ENCODE measurements at regions not wholly inside any gene's neighbourhood (a gene's known extent, or its start where the extent isn't known, plus 50 kb on each side); places are given as distances from the start of the nearest gene placed in this dataset.

DNA sequence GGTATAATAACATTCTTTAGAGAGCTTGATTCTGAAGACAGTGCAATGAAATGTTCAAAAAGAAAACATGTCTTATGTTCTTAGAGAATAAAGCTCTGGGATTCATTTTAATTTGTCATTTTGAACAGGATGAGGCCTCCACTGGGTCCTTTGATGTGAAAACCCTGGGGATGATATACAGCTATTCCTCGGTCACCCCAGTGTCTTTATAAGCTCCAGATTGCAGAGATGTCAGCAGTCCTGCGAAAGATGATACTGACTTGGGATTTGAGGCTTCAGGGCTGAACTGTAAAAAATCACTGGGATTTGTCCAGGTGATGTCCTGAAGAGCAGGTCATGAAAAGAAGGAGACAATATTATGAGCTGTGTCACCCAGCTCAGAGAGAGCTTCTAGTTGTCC, 529.7 kb upstream of the ZNF608 start:
- H3K4me1 Mint-ChIP-seq (ENCODE audit: low read depth, unreplicated experiment), result peaks cover 8% of the 10 kb centered on the region

DNA sequence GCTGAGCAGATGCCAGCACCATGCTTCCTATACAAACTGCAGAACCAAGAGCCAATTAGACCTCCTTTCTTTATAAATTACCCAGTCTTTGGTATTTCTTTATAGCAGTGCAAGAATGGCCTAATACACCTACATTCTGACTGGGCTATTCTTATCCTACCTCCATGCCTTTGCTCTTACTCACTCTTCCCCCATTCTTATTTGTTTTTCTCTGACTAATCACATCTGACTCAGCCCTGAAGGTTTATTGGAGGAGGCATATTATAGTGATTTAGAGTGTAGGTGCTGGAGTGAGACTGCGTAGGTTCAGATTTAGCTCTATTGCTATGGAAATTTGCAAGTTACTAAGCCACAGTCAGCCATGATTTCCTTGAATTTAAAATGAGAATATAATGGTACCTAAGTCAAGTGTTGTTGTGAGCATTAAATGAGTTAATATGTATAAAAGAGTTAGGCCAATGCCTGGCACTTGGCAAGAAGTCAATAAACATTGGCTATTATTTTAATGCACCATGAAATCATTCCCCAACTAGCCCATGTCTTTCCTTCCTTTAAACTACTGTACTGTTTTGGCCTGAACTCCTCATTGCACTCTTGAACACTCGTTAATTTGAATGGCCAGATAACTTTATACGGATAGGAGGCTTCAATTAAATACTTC, 531.2 kb upstream of the ZNF608 start:
- Mint-ChIP-seq H3K9me3 (ENCODE audit: unreplicated experiment) (peaks cover 1% of the 10 kb centered on the region), H3K4me1 (ENCODE audit: low read depth, unreplicated experiment) (peaks cover 8% of the 10 kb centered on the region), H3K27ac (ENCODE audit: unreplicated experiment) (no peak overlapping the region), H3K27me3 (ENCODE audit: unreplicated experiment) (no peaks in the 10 kb centered on the region), H3K4me3 (ENCODE audit: unreplicated experiment) (no peak overlapping the region), H3K36me3 (ENCODE audit: unreplicated experiment) (no peaks in the 10 kb centered on the region)
- no peak for DNase-seq
- TF ChIP-seq CTCF (IDR thresholded peaks at IDR 0.05; ENCODE audit: partially characterized antibody, unreplicated experiment), result no peak

More for the DNA sequence above, 529.7 kb upstream of the ZNF608 start:
- Mint-ChIP-seq H3K36me3 (ENCODE audit: unreplicated experiment) (no peaks in the 10 kb centered on the region), H3K9me3 (ENCODE audit: unreplicated experiment) (peaks cover 1% of the 10 kb centered on the region), H3K4me3 (ENCODE audit: unreplicated experiment) (no peak overlapping the region), H3K27ac (ENCODE audit: unreplicated experiment) (no peak overlapping the region), H3K27me3 (ENCODE audit: unreplicated experiment) (no peaks in the 10 kb centered on the region)
- no peak for TF ChIP-seq CTCF (IDR thresholded peaks at IDR 0.05; ENCODE audit: partially characterized antibody, unreplicated experiment)
- DNase-seq, result no peak

DNA sequence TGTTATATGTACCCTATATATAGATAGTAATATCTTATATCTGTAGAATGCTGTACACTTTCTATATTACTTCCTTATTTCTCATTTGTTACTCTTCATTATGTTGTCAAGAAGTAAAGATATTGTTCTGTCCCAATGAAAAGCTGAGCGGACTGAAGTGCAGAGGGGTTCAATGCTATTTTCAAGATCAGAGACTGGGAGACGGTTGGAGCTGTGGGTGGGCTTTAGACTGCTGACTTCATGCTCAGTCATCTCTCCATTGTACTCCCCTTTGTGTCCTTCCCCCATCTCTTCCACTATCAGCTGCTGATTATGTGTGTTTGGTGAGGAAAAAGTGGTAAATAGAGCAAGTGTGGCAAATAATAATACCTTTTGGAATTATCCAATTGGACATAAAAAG, 532.3 kb upstream of the ZNF608 start:
- H3K36me3 Mint-ChIP-seq (ENCODE audit: unreplicated experiment), result no peaks in the 10 kb centered on the region
- no peaks in the 10 kb centered on the region for H3K27me3 Mint-ChIP-seq (ENCODE audit: unreplicated experiment)
- no peak for TF ChIP-seq CTCF (IDR thresholded peaks at IDR 0.05; ENCODE audit: partially characterized antibody, unreplicated experiment)
- DNase-seq, result no peak
- peaks cover 7% of the 10 kb centered on the region for H3K4me1 Mint-ChIP-seq (ENCODE audit: low read depth, unreplicated experiment)
- peaks cover 1% of the 10 kb centered on the region for H3K9me3 Mint-ChIP-seq (ENCODE audit: unreplicated experiment)
- no peak overlapping the region for H3K4me3 Mint-ChIP-seq (ENCODE audit: unreplicated experiment)
- no peak overlapping the region for H3K27ac Mint-ChIP-seq (ENCODE audit: unreplicated experiment)

DNA sequence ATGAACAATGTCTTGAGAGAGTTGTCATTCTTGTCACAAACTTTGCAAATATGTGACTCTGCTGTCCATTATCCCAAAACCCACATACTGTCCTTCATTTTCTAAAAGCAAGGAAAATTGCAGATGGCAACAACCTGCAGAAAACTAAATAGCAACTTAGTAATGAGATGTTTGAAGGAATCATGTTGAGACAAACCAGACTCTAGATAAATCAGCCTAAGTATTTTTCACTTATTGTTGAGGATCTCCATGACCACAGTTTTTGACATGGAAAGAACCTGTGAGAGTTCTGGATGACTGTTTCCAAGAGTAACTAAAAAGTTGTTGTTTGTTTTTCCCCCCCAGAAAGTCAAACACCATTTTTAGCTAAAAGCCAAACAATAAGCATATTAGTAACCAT, 535.2 kb upstream of the ZNF608 start:
- no peak overlapping the region for H3K27ac Mint-ChIP-seq (ENCODE audit: unreplicated experiment)

More for the DNA sequence above, 535.2 kb upstream of the ZNF608 start:
- Mint-ChIP-seq H3K4me3 (ENCODE audit: unreplicated experiment) (no peak overlapping the region), H3K4me1 (ENCODE audit: low read depth, unreplicated experiment) (peaks cover 5% of the 10 kb centered on the region), H3K36me3 (ENCODE audit: unreplicated experiment) (no peaks in the 10 kb centered on the region), H3K27me3 (ENCODE audit: unreplicated experiment) (peaks cover 2% of the 10 kb centered on the region), H3K9me3 (ENCODE audit: unreplicated experiment) (peaks cover 2% of the 10 kb centered on the region)
- no peak for DNase-seq
- no peak for TF ChIP-seq CTCF (IDR thresholded peaks at IDR 0.05; ENCODE audit: partially characterized antibody, unreplicated experiment)

All from glutamatergic neuron (in vitro differentiated cells).